K562 (cell line): ENCODE measurements at regions not wholly inside any gene's neighbourhood (a gene's known extent, or its start where the extent isn't known, plus 50 kb on each side); places are given as distances from the start of the nearest gene placed in this dataset.

Experiments
- HCFC1 ChIP-seq: IDR thresholded peaks from 2 replicates; pipeline ENCODE4 v1.6.1; 2012; ENCODE audit warnings: low read depth, low read length, improper control_type of control experiment
- SRSF3 ChIP-seq: fragments of 200-400 bp; formaldehyde crosslinking; IDR thresholded peaks from 2 replicates; pipeline ENCODE4 v1.6.1; 2016; ENCODE audit warnings: mild to moderate bottlenecking, low read length, moderate library complexity; ENCODE audit not compliant: insufficient read depth
- ZNF282 ChIP-seq: sonication (generic); formaldehyde crosslinking; IDR thresholded peaks from 2 replicates; pipeline ENCODE4 v1.8.1; 2023; ENCODE audit warnings: missing genetic modification reagents
- ZNF318 ChIP-seq, 2 experiments: fragments of 450-650 bp; IDR thresholded peaks; 2 replicates each; pipeline ENCODE4 v1.6.1; 2016; ENCODE audit warnings: mild to moderate bottlenecking in 2 of 2, borderline replicate concordance in 1 of 2, low read depth in 1 of 2, moderate library complexity in 1 of 2

DNA sequence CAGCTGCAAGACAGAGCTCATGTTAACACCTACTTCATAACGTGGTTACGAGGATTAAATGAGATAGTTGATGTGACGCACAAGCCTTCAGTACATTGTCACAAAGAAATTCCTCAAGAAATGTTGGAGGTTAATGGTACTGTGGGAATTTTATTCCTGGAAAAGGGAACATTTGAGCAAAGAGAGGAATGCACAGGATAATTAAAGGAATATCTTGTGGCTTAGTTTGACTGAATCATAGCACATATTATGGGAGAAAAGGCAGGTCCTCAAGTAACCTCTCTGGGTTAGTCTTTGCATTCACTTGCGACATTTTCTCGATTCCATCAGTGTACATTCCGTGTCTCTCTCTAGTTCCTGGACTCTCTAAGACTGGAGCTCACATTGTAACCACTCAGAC, 300.2 kb upstream of the DUSP10 start (continued):
- no peak for TF ChIP-seq ZNF318 (IDR thresholded peaks at IDR 0.05; ENCODE audit: borderline replicate concordance in 1 of 2, low read depth in 1 of 2)
- no peak for TF ChIP-seq ZNF282
- TF ChIP-seq SRSF3 = no peak
- TF ChIP-seq HCFC1 = no peak
- TF ChIP-seq, all 486 proteins: peak for 0
